ENCODE measurements at regions not wholly inside any gene's neighbourhood (a gene's known extent, or its start where the extent isn't known, plus 50 kb on each side); places are given as distances from the start of the nearest gene placed in this dataset.

- H3K27me3 Mint-ChIP-seq, result peaks cover 0 to 20% (median 6%) of the 10 kb centered on the region in 5 donors
- ATAC-seq (no peak), DNase-seq (no peak)
- no peaks in the 10 kb centered on the region for H3K4me1 Mint-ChIP-seq
- no peaks in the 10 kb centered on the region for H3K9me3 Mint-ChIP-seq
- H3K36me3 Mint-ChIP-seq, result no peaks in the 10 kb centered on the region
- POLR2A ChIA-PET, result no interaction called here
- no peak overlapping the region for H3K4me3 Mint-ChIP-seq
- H3K27ac Mint-ChIP-seq, result no peak overlapping the region
Measured at GRCh38 chr4:14897217-14897616, 105.1 kb upstream of the CPEB2 start.

- DNase-seq (no peak), ATAC-seq (no peak)
- Mint-ChIP-seq H3K4me1 (no peaks in the 10 kb centered on the region), H3K27ac (no peak overlapping the region), H3K36me3 (no peaks in the 10 kb centered on the region), H3K9me3 (no peaks in the 10 kb centered on the region), H3K27me3 (peaks cover 7 to 32% (median 12%) of the 10 kb centered on the region in 5 donors), H3K4me3 (no peak overlapping the region)
- POLR2A ChIA-PET, result no interaction called here
Measured at GRCh38 chr4:14898989-14899388, 103.3 kb upstream of the CPEB2 start.

GRCh38 chr4:14902342-14902741 lies 99.9 kb upstream of the CPEB2 start:
- no peak overlapping the region for H3K4me3 Mint-ChIP-seq
- no peaks in the 10 kb centered on the region for H3K36me3 Mint-ChIP-seq
- peaks cover 0 to 3% (median 0%) of the 10 kb centered on the region in 4 donors for H3K4me1 Mint-ChIP-seq
- DNase-seq, result no peak
- POLR2A ChIA-PET, result no interaction called here
- no peak for ATAC-seq
- H3K9me3 Mint-ChIP-seq, result no peaks in the 10 kb centered on the region
- no peak overlapping the region for H3K27ac Mint-ChIP-seq
- H3K27me3 Mint-ChIP-seq, result peaks cover 8 to 31% (median 14%) of the 10 kb centered on the region in 5 donors

- no peaks in the 10 kb centered on the region for H3K36me3 Mint-ChIP-seq
- no peaks in the 10 kb centered on the region for H3K9me3 Mint-ChIP-seq
- H3K4me3 Mint-ChIP-seq, result no peak overlapping the region
- POLR2A ChIA-PET, result no interaction called here
- ATAC-seq (no peak), DNase-seq (no peak)
- H3K27ac Mint-ChIP-seq, result no peak overlapping the region
- peaks cover 0 to 3% (median 0%) of the 10 kb centered on the region in 4 donors for H3K4me1 Mint-ChIP-seq
- peaks cover 8 to 27% (median 13%) of the 10 kb centered on the region in 5 donors for H3K27me3 Mint-ChIP-seq
Measured at GRCh38 chr4:14903321-14903720, 99.0 kb upstream of the CPEB2 start.

GRCh38 chr4:14906805-14907204 lies 95.5 kb upstream of the CPEB2 start:
- Mint-ChIP-seq H3K27me3 (peaks cover 23 to 47% (median 33%) of the 10 kb centered on the region in 5 donors), H3K9me3 (no peaks in the 10 kb centered on the region), H3K27ac (no peak overlapping the region), H3K4me1 (peaks cover 0 to 3% (median 0%) of the 10 kb centered on the region in 4 donors), H3K36me3 (no peaks in the 10 kb centered on the region), H3K4me3 (no peak overlapping the region)
- no peak for ATAC-seq
- DNase-seq, result no peak
- POLR2A ChIA-PET, result no interaction called here

GRCh38 chr4:14908635-14909034 lies 93.6 kb upstream of the CPEB2 start:
- Mint-ChIP-seq H3K4me3 (no peak overlapping the region), H3K4me1 (peaks cover 0 to 3% (median 0%) of the 10 kb centered on the region in 4 donors), H3K9me3 (peaks cover 0 to 3% (median 0%) of the 10 kb centered on the region in 9 donors), H3K36me3 (no peaks in the 10 kb centered on the region), H3K27me3 (peaks cover 22 to 50% (median 27%) of the 10 kb centered on the region in 5 donors), H3K27ac (no peak overlapping the region)
- POLR2A ChIA-PET, result no interaction called here
- ATAC-seq, result no peak
- no peak for DNase-seq

- Mint-ChIP-seq H3K4me1 (peaks cover 0 to 3% (median 0%) of the 10 kb centered on the region in 4 donors), H3K4me3 (no peak overlapping the region), H3K27ac (no peak overlapping the region), H3K27me3 (peaks cover 16 to 44% (median 25%) of the 10 kb centered on the region in 5 donors), H3K36me3 (no peaks in the 10 kb centered on the region), H3K9me3 (peaks cover 0 to 3% (median 0%) of the 10 kb centered on the region in 9 donors)
- no peak for DNase-seq
- POLR2A ChIA-PET, result no interaction called here
- no peak for ATAC-seq
Measured at GRCh38 chr4:14910411-14910810, 91.9 kb upstream of the CPEB2 start.

GRCh38 chr4:14912426-14912825 lies 89.9 kb upstream of the CPEB2 start:
- no peak overlapping the region for H3K27ac Mint-ChIP-seq
- no peak overlapping the region for H3K4me3 Mint-ChIP-seq
- H3K4me1 Mint-ChIP-seq, result no peaks in the 10 kb centered on the region
- ATAC-seq (no peak), DNase-seq (no peak)
- POLR2A ChIA-PET, result no interaction called here
- peaks cover 0 to 3% (median 0%) of the 10 kb centered on the region in 9 donors for H3K9me3 Mint-ChIP-seq
- H3K36me3 Mint-ChIP-seq, result no peaks in the 10 kb centered on the region
- peaks cover 27 to 58% (median 31%) of the 10 kb centered on the region in 5 donors for H3K27me3 Mint-ChIP-seq

- Mint-ChIP-seq H3K36me3 (no peaks in the 10 kb centered on the region), H3K9me3 (peaks cover 0 to 3% (median 0%) of the 10 kb centered on the region in 9 donors), H3K27me3 (peaks cover 19 to 39% (median 19%) of the 10 kb centered on the region in 5 donors), H3K27ac (peak overlapping the region in 1 of 10 donors; percentile 3), H3K4me1 (no peaks in the 10 kb centered on the region), H3K4me3 (no peak overlapping the region)
- POLR2A ChIA-PET, result no interaction called here
- no peak for DNase-seq
- ATAC-seq, result no peak
Measured at GRCh38 chr4:14915018-14915417, 87.3 kb upstream of the CPEB2 start.

- ATAC-seq (no peak), DNase-seq (no peak)
- H3K27ac Mint-ChIP-seq, result no peak overlapping the region
- no peaks in the 10 kb centered on the region for H3K4me1 Mint-ChIP-seq
- peaks cover 10 to 23% (median 13%) of the 10 kb centered on the region in 5 donors for H3K27me3 Mint-ChIP-seq
- no peak overlapping the region for H3K4me3 Mint-ChIP-seq
- peaks cover 0 to 3% (median 0%) of the 10 kb centered on the region in 9 donors for H3K9me3 Mint-ChIP-seq
- POLR2A ChIA-PET, result no interaction called here
- no peaks in the 10 kb centered on the region for H3K36me3 Mint-ChIP-seq
Measured at GRCh38 chr4:14916554-14917297, 85.6 kb upstream of the CPEB2 start.

GRCh38 chr4:14917298-14917633 lies 85.0 kb upstream of the CPEB2 start:
- Mint-ChIP-seq H3K9me3 (peaks cover 0 to 3% (median 0%) of the 10 kb centered on the region in 9 donors), H3K4me3 (no peak overlapping the region), H3K4me1 (no peaks in the 10 kb centered on the region), H3K36me3 (no peaks in the 10 kb centered on the region), H3K27me3 (peaks cover 10 to 18% (median 13%) of the 10 kb centered on the region in 5 donors), H3K27ac (no peak overlapping the region)
- no peak for ATAC-seq
- POLR2A ChIA-PET, result no interaction called here
- no peak for DNase-seq

- H3K9me3 Mint-ChIP-seq, result no peaks in the 10 kb centered on the region
- POLR2A ChIA-PET, result no interaction called here
- no peak overlapping the region for H3K27ac Mint-ChIP-seq
- H3K4me3 Mint-ChIP-seq, result no peak overlapping the region
- H3K4me1 Mint-ChIP-seq, result no peaks in the 10 kb centered on the region
- DNase-seq (no peak), ATAC-seq (no peak)
- H3K27me3 Mint-ChIP-seq, result peaks cover 7 to 18% (median 10%) of the 10 kb centered on the region in 5 donors
- H3K36me3 Mint-ChIP-seq, result no peaks in the 10 kb centered on the region
Measured at GRCh38 chr4:14918336-14918735, 83.9 kb upstream of the CPEB2 start.

- H3K4me1 Mint-ChIP-seq, result no peaks in the 10 kb centered on the region
- H3K27me3 Mint-ChIP-seq, result peaks cover 7 to 18% (median 10%) of the 10 kb centered on the region in 5 donors
- no peaks in the 10 kb centered on the region for H3K9me3 Mint-ChIP-seq
- no peaks in the 10 kb centered on the region for H3K36me3 Mint-ChIP-seq
- POLR2A ChIA-PET, result no interaction called here
- DNase-seq, result peak in 2 of 10 donors; percentile 6 to 20
- H3K27ac Mint-ChIP-seq, result no peak overlapping the region
- ATAC-seq, result no peak
- no peak overlapping the region for H3K4me3 Mint-ChIP-seq
Measured at GRCh38 chr4:14919785-14920184, 82.5 kb upstream of the CPEB2 start.

- Mint-ChIP-seq H3K27ac (no peak overlapping the region), H3K36me3 (no peaks in the 10 kb centered on the region), H3K4me3 (no peak overlapping the region), H3K27me3 (peaks cover 7 to 18% (median 9%) of the 10 kb centered on the region in 5 donors), H3K4me1 (no peaks in the 10 kb centered on the region), H3K9me3 (no peaks in the 10 kb centered on the region)
- DNase-seq (peak in 2 of 10 donors; percentile 31 to 42), ATAC-seq (peak in 1 of 2 donors; percentile 6)
- POLR2A ChIA-PET, result no interaction called here
Measured at GRCh38 chr4:14920237-14920636, 82.0 kb upstream of the CPEB2 start.

Measured in naive thymus-derived CD8-positive, alpha-beta T cell (primary cell).